ENCODE measurements at regions not wholly inside any gene's neighbourhood (a gene's known extent, or its start where the extent isn't known, plus 50 kb on each side); places are given as distances from the start of the nearest gene placed in this dataset.

DNA sequence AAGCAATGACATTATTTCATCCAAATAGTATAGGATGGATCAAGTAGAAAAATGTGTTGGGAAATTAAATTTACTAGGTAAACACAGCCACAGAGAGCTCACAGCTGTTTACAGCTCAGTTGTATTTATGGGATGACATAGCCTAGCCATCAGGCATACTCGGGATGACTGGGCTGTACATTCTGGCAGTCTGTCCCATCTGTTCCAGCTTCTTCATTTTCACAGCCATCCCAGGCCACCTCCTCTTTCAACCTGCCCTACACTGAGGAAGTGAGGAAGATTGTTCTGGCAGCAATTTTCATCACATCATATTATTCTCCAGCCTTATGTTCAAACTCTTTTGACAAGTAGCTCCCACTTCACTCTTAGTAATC lies 98.4 kb upstream of the PFN2 start:
- no peaks in the 10 kb centered on the region for H3K9me3 ChIP-seq (ENCODE audit: insufficient read depth, low read length)
- H3K4me3 ChIP-seq (ENCODE audit: insufficient read length, low read depth) = no peak overlapping the region
- no peak for TF ChIP-seq SUZ12 (IDR thresholded peaks at IDR 0.05; ENCODE audit: extremely low read depth, insufficient read depth, insufficient read length)
- TF ChIP-seq ZNF274 (IDR thresholded peaks at IDR 0.05; ENCODE audit: low read depth, low read length) = no peak
- TF ChIP-seq YY1 (IDR thresholded peaks at IDR 0.05; ENCODE audit: insufficient read depth, insufficient read length) = no peak
- no peaks in the 10 kb centered on the region for H3K27me3 ChIP-seq (ENCODE audit: insufficient read depth, insufficient read length)
- H3K36me3 ChIP-seq (ENCODE audit: insufficient read depth, insufficient read length, low read length) = no peaks in the 10 kb centered on the region
- peaks cover 3% of the 10 kb centered on the region for H3K4me1 ChIP-seq (ENCODE audit: insufficient read depth, insufficient read length)
- no peak overlapping the region for H3K9ac ChIP-seq (ENCODE audit: insufficient read length, low read depth)
- DNase-seq (ENCODE audit: low read depth, low spot score) = no peak

- Histone ChIP-seq H3K9me3 (ENCODE audit: insufficient read depth, low read length) (no peaks in the 10 kb centered on the region), H3K4me3 (ENCODE audit: insufficient read length, low read depth) (no peak overlapping the region), H3K36me3 (ENCODE audit: insufficient read depth, insufficient read length, low read length) (no peaks in the 10 kb centered on the region), H3K9ac (ENCODE audit: insufficient read length, low read depth) (no peak overlapping the region), H3K4me1 (ENCODE audit: insufficient read depth, insufficient read length) (peaks cover 3% of the 10 kb centered on the region), H3K27me3 (ENCODE audit: insufficient read depth, insufficient read length) (no peaks in the 10 kb centered on the region)
- no peak for TF ChIP-seq YY1 (IDR thresholded peaks at IDR 0.05; ENCODE audit: insufficient read depth, insufficient read length)
- TF ChIP-seq ZNF274 (IDR thresholded peaks at IDR 0.05; ENCODE audit: low read depth, low read length) = no peak
- no peak for TF ChIP-seq SUZ12 (IDR thresholded peaks at IDR 0.05; ENCODE audit: extremely low read depth, insufficient read depth, insufficient read length)
- DNase-seq (ENCODE audit: low read depth, low spot score) = no peak
Measured at GRCh38 chr3:150068440-150069153, 97.9 kb upstream of the PFN2 start.

DNA sequence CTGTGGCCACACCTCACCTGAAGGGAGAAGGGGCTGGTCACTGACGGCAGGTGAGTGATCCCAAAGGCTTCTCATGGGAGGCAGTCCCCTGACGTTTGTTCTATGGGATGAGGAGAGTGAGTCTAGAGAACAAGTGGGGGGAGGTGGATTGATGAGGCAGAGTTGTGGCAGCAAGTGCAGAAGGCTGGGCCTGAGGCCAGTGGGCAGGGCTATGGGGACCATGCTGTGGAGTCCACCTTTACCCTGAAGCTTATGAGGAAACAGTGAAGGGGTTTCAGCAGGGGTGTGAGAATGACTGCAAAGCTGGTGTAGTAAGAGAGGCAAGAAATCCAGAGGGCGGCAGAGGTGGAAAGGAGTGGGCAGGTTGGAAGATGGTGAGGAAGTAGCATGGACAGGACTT lies 96.9 kb upstream of the PFN2 start:
- H3K27me3 ChIP-seq (ENCODE audit: insufficient read depth, insufficient read length) = no peaks in the 10 kb centered on the region
- no peak for DNase-seq (ENCODE audit: low read depth, low spot score)
- no peaks in the 10 kb centered on the region for H3K9me3 ChIP-seq (ENCODE audit: insufficient read depth, low read length)
- no peak overlapping the region for H3K4me3 ChIP-seq (ENCODE audit: insufficient read length, low read depth)
- no peak for TF ChIP-seq SUZ12 (IDR thresholded peaks at IDR 0.05; ENCODE audit: extremely low read depth, insufficient read depth, insufficient read length)
- no peaks in the 10 kb centered on the region for H3K4me1 ChIP-seq (ENCODE audit: insufficient read depth, insufficient read length)
- no peak overlapping the region for H3K9ac ChIP-seq (ENCODE audit: insufficient read length, low read depth)
- H3K36me3 ChIP-seq (ENCODE audit: insufficient read depth, insufficient read length, low read length) = no peaks in the 10 kb centered on the region

DNA sequence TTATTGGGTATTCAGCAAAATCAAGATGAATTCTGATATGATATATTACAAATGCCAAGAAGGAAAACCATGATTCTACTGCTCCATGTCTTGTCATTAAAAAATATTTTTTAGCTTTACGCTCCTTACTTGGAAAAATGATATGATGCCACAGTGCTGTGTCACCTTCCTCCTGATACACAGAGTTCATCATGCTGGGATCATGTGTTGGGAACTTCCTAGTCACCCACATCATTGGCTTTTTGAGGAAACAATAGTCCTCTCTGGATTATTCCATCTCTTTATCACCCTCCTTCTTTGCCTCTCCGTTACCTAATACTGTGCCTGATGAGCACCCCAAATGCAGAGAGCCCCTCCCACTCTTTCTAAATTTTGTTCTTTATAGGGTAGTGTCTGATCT lies 94.3 kb upstream of the PFN2 start:
- H3K4me1 ChIP-seq (ENCODE audit: insufficient read depth, insufficient read length) = peaks cover 4% of the 10 kb centered on the region
- no peak overlapping the region for H3K4me3 ChIP-seq (ENCODE audit: insufficient read length, low read depth)
- no peaks in the 10 kb centered on the region for H3K27me3 ChIP-seq (ENCODE audit: insufficient read depth, insufficient read length)
- H3K9me3 ChIP-seq (ENCODE audit: insufficient read depth, low read length) = no peaks in the 10 kb centered on the region
- DNase-seq (ENCODE audit: low read depth, low spot score) = no peak
- H3K36me3 ChIP-seq (ENCODE audit: insufficient read depth, insufficient read length, low read length) = no peaks in the 10 kb centered on the region
- H3K9ac ChIP-seq (ENCODE audit: insufficient read length, low read depth) = no peak overlapping the region
- TF ChIP-seq SUZ12 (IDR thresholded peaks at IDR 0.05; ENCODE audit: extremely low read depth, insufficient read depth, insufficient read length) (no peak), YY1 (IDR thresholded peaks at IDR 0.05; ENCODE audit: insufficient read depth, insufficient read length) (no peak), ZNF274 (IDR thresholded peaks at IDR 0.05; ENCODE audit: low read depth, low read length) (no peak)

- H3K9me3 ChIP-seq (ENCODE audit: insufficient read depth, low read length) = no peaks in the 10 kb centered on the region
- no peak overlapping the region for H3K9ac ChIP-seq (ENCODE audit: insufficient read length, low read depth)
- peaks cover 4% of the 10 kb centered on the region for H3K4me1 ChIP-seq (ENCODE audit: insufficient read depth, insufficient read length)
- TF ChIP-seq YY1 (IDR thresholded peaks at IDR 0.05; ENCODE audit: insufficient read depth, insufficient read length) = no peak
- TF ChIP-seq SUZ12 (IDR thresholded peaks at IDR 0.05; ENCODE audit: extremely low read depth, insufficient read depth, insufficient read length) = no peak
- TF ChIP-seq ZNF274 (IDR thresholded peaks at IDR 0.05; ENCODE audit: low read depth, low read length) = no peak
- no peaks in the 10 kb centered on the region for H3K27me3 ChIP-seq (ENCODE audit: insufficient read depth, insufficient read length)
- no peak for DNase-seq (ENCODE audit: low read depth, low spot score)
- no peaks in the 10 kb centered on the region for H3K36me3 ChIP-seq (ENCODE audit: insufficient read depth, insufficient read length, low read length)
- no peak overlapping the region for H3K4me3 ChIP-seq (ENCODE audit: insufficient read length, low read depth)
Measured at GRCh38 chr3:150063237-150063636, 92.5 kb upstream of the PFN2 start.

DNA sequence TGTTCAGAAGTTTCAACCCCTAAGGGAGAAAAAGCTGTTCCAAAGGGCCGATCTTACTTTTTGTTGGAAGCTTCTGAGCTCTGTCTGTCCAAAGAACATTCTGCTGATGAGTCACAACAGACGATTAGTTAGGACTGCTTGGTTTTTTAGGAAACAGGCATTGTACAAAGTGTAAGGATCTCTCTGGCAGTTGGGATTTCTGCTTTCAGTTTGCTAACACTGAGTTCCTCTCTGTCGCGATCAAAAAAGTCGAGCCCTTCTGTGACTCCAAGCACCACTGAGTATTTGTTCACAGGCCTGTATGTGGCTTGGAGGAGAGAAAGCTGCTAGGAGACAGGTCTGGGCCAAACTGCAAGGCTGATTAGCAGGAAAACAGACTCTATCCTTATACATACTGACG lies 91.8 kb upstream of the PFN2 start:
- H3K4me1 ChIP-seq (ENCODE audit: insufficient read depth, insufficient read length) = peaks cover 4% of the 10 kb centered on the region
- DNase-seq (ENCODE audit: low read depth, low spot score) = no peak
- TF ChIP-seq ZNF274 (IDR thresholded peaks at IDR 0.05; ENCODE audit: low read depth, low read length) (no peak), YY1 (IDR thresholded peaks at IDR 0.05; ENCODE audit: insufficient read depth, insufficient read length) (no peak), SUZ12 (IDR thresholded peaks at IDR 0.05; ENCODE audit: extremely low read depth, insufficient read depth, insufficient read length) (no peak)
- H3K4me3 ChIP-seq (ENCODE audit: insufficient read length, low read depth) = no peak overlapping the region
- H3K36me3 ChIP-seq (ENCODE audit: insufficient read depth, insufficient read length, low read length) = no peaks in the 10 kb centered on the region
- H3K9ac ChIP-seq (ENCODE audit: insufficient read length, low read depth) = no peak overlapping the region
- H3K9me3 ChIP-seq (ENCODE audit: insufficient read depth, low read length) = no peaks in the 10 kb centered on the region
- H3K27me3 ChIP-seq (ENCODE audit: insufficient read depth, insufficient read length) = no peaks in the 10 kb centered on the region

- Histone ChIP-seq H3K4me1 (ENCODE audit: insufficient read depth, insufficient read length) (peaks cover 4% of the 10 kb centered on the region), H3K9ac (ENCODE audit: insufficient read length, low read depth) (no peak overlapping the region), H3K9me3 (ENCODE audit: insufficient read depth, low read length) (no peaks in the 10 kb centered on the region), H3K36me3 (ENCODE audit: insufficient read depth, insufficient read length, low read length) (no peaks in the 10 kb centered on the region), H3K27me3 (ENCODE audit: insufficient read depth, insufficient read length) (no peaks in the 10 kb centered on the region), H3K4me3 (ENCODE audit: insufficient read length, low read depth) (no peak overlapping the region)
- TF ChIP-seq YY1 (IDR thresholded peaks at IDR 0.05; ENCODE audit: insufficient read depth, insufficient read length) (no peak), SUZ12 (IDR thresholded peaks at IDR 0.05; ENCODE audit: extremely low read depth, insufficient read depth, insufficient read length) (no peak), ZNF274 (IDR thresholded peaks at IDR 0.05; ENCODE audit: low read depth, low read length) (no peak)
- DNase-seq (ENCODE audit: low read depth, low spot score) = no peak
Measured at GRCh38 chr3:150061288-150062024, 90.8 kb upstream of the PFN2 start.

Data from NT2/D1 (cell line).